ENCODE measurements at regions not wholly inside any gene's neighbourhood (a gene's known extent, or its start where the extent isn't known, plus 50 kb on each side); places are given as distances from the start of the nearest gene placed in this dataset.
A peak's percentile ranks its signal among the peaks of the same experiment; 100 is the strongest.

DNA sequence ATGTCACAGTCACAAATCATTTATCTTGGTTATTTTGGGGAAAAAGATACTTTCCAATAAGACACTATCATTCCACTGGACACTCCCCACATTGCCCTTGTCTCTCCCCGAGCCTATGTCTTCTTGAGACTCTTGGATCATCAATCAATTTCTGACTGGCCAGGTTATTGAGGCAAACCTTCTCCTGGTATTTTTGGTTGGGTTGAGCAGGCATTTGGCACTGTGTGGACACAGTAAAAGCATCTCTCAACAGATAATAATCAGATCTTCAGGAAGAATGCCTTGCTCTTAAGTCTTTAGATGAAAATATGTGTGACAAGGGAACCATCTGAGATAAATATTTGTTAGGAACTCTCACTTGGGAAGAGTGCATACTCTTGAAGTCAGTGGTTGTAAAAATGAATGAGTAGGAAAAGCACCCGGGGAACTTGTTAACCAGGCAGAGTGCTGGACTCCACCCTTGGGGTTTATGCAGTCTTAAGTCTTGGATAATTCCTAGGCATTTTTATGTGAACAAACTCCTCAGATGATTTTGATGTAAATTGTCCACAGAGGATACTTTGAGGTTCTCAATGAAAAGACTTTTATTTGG is 223.8 kb upstream of the CLINT1 start:
- no peak for DNase-seq

DNA sequence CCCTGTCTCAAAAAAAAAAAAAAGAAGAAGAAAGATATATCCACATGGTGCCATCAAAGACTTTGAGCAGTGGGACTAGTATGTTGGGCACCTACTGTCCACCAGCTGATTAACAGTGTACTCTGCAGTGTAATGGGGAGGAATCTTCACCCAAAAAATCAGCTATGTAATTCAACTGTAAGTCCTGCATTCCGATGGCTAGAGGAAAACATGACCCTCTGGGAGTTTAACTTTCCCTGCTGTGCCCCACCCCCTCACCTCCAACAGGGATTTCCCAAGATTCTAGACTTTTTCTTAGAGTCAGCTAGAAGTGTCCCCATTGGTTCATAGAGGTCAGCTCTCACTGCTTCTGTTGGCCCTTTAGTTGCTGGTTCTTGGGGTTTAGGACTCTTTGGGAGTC is 221.2 kb upstream of the CLINT1 start:
- DNase-seq = no peak

DNA sequence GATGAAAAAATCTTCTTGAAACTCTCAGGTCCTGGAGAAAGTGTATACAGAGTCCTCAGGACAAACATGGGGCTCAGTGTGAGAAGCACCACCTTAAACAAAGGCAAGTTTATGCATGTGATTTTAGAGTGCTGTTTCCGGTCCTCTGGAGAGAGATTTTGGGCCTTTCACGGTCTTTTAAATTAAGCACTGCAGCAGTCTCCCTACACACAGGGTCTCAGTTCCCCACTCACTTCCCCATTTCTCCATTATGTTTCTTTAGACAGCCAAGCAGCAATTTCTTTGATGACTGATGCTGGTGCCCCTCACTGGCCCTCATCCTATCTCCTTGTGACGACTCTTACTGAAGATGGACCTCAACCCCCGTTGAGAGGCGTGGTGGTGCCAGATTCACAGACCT is 220.2 kb upstream of the CLINT1 start:
- DNase-seq = no peak

DNA sequence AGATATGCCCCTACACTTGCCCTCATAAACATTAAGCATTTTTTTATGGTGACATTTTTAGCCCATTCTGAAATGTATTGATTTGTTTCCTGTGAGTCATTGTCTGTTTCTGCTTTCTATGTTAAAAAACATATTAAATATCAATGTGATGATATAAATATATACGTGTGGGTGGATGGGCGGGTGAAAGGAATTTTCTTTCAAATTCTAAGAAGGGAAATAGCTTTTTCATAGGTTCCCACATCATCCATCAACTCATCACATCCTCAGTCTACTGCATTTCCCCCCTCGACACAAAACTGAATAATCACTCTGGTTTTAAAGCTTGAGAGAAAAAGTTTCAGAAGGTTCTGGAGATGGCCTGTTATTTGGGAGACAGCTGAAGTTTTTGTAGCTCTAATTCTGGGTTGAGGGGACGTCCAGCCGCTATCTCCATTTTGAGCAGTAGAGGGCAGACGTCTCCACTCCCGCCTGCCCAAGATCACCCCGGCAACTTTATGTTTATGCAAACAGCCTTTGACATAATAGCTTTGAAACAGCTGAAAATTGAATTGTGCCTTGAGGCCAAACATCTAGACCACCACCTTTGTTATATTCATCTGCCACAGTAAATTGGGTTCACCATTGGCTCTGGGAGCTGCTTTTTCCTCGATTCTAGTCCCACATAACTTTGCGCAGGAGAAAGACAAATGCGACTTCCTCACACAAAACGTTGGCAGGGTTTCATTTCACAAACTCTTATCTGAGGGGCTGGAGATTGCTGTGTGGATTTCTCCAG is 216.2 kb upstream of the CLINT1 start:
- peak; percentile 70 to 85 for DNase-seq

DNA sequence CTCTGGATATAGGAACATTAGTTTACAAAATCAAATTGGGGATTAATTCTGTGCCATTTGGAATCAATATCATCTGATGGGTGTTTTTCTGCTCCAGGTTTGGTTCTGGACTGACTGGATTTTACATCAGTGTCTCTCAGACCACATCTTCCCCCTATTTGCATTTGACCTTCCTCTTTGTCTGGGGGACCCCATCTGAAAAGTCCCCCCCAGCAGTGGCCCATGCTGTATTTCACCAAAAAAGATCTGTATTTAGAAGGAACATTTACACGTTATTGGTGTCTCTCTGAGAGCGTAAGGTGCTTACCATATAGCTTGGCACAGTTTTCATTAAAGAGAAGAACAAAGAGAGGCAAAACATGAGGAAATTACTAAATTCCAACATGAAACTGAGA is 215.6 kb upstream of the CLINT1 start:
- no peak for DNase-seq

DNA sequence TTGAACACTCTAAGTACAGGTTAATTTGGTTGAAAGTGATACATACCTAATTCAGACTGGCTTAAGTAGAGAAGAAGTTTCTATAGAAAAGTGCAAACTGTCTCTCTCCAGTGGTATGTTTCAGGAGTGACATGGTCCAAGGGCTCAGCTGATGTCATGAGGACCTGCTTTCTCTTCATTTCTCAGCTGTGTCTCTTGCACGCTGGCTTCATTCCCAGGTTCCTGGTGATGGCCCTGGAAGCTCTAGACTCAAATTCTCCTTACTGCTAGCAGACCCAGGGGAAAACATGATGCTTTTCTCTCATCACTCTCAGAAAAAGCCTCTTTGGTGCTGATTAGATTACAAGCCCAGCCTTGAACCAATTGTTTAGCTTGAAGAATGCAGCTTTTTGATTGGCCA is 211.9 kb upstream of the CLINT1 start:
- no peak for DNase-seq

DNA sequence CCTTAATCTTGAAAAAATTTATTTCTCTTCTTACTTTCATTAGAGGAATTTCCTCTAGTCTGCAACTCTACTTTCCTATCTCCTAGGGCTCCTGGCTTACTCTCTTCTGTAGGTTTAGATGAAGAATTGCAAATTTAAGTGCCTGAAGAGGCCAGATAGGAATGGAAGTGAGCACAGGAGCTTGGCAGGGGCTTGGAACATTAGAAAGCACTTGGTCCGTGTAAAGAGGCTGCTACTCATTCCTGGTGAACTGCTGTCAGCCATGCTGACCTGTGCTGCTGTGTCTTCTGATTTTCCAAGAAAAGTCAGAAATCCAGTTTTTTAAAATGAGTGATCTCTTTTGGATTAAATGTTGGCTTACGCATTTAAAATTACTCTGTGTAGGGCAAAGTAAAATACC is 210.9 kb upstream of the CLINT1 start:
- DNase-seq = no peak

DNA sequence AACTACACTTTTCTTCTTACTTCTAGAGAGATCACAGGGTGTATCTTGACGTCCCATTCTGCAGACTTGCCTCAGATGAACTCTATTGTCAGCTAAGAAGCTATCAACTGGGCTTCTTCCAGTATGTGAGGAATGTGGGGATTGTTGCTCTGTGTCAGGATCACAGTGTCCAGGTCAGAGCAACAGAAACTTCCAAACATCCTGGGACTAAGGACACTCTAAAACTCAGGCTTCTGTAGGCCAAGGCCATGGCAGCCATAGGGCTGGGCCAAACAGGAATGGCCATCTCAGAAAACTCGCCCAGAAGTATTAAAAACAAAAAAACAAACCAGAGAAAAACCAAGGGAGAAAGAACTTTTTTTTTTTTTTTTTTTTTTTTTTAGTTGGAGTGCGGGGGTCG is 210.0 kb upstream of the CLINT1 start:
- DNase-seq = no peak

DNA sequence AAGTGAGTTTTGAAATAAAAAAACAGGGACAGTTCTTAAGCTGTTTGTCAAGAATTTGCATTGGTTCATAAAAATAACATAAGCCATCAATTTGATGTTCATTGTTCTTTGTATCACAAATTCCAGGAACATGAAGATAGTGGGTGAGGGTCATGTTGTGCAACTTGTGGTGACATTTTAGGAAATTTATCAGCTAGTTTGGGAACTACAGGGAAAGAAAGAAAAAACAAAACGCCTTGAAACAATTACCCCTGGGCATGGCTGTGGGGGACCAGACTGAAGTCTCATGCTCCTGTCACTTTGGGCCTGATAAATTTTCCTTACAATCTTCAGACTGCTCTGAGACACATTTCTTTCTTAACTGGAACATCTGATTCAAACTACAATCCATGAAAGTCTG is 207.1 kb upstream of the CLINT1 start:
- DNase-seq = no peak

DNA sequence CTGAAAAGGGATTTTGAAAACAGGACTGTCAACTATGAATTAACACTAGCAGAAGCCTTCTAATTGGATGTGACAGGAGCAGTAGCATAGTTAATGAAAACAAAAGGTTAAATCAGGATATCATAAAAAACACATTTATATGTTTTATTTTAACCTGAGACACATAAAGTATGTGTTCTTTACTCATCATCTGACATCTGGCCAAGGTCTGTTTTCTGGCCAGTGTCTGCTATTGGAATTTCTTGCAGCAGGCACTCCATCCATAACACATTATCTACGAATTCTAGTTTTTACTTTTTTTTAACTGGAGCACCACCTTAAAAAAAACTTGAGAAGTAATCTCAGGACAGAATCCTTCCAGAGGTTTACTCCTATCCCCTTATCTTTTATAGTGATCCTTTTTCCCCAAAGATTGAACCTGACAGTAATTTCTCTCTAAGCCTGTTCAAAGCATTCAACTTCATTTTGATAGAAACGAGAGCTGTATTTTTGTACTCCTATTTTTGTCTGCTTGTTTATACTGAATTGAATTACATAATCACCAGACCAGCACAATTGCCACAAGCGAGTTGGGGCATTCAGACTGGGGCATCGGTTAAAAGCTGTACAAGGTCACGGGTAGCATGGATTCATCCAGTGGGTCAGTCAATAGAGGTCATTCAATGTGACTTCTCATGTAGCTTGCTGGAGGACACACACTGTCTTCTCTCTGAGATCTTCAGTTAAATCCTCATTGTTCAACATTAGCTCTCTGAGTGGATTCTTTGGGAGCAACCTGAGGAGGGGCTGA is 205.6 kb upstream of the CLINT1 start:
- DNase-seq = no peak

DNA sequence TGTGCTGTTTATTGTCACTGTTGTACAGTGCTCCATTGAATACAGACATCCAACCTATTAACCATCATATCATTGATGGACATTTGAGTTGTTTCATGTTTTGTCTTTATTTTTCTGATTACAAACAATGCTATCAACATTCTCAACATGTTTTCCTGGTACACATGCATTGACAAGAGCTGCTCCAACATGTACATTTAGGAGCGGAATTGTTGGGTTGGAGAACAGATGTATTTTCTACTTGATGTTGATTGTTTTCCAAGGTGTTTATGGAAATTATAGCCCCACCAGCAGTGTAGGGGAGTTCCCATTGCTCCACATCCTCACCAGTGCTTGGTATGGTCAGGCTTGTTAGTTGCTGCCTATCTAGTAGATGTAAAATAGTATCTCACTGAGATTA is 204.1 kb upstream of the CLINT1 start:
- DNase-seq = no peak

DNA sequence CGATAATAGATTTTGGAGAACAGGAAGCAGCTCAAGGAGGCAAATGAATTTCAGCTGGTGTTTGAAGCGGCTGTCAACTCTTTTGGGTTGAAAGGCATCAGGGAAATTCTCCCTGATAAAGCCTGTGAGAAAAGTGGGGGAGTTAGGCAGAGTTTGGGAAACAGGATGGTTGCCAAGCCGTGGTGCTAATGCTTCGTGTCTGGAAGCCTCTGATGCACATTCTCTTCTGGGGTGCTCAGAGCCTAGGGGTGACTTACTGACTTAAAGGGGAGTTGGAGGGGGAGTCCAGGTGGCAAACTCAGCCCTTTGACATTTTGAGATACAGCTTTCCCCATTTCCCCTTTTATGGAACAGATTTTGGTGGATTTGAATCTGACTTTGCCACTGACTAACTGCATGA is 202.5 kb upstream of the CLINT1 start:
- no peak for DNase-seq

DNA sequence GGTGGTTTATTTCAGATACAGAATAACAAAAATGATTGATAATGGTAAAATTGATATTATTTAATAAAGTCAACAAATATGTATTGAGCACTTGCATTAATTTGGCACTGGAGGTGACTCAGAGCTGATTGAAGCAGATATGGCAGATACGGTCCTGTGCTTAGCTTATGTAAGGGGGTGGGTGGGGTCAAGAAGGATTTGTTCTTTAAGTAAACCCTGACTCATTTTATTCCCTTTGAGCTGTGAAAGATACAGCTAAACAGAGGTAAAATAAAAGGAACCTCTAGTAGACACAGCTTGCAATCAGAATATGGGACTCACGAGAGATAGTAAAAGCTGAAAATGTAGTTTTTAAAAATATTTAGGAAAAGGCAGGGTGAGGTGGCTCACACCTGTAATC is 201.3 kb upstream of the CLINT1 start:
- DNase-seq = no peak

DNA sequence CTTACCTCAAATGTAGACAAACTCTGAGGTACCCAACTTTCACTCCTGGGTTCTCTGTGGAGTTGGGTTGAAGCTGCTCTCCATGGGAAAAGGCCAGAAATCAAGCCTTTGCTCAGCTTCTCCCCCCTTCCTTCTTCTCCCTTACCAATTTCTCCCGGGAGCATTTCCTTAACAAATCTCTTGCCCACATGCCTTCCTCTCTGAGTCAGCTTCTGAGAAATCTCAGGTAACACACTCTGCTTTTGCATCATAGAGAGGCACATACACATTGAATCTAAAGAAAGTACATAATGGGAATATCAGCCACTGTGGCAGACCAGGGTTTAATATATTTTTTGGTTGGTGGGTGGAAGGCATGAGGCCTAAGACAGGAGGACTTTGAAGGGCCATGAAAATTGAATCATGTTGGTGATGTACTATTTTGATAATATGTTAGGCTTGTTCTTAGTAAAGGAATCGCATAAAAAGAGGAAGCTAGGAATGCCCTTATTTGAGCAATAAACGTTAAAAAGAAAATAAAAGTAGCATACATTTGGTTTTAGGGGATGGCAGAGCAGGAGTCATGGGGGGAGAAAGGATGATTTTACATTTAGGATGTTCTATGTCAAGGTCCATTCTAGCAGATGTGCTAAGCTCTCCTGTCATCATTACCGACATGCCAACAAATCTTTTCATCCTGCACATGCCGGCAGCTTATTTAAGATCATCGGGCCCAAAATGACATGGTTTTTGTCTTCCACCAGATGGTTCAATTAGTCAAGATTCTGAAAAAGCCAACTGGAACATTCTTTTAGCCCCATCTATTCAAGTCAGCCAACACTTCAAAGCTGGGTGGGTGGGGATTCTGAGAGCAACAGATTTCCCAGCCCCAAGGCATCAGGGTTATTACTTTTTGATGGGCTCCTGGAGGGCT is 199.5 kb upstream of the CLINT1 start:
- DNase-seq = no peak

DNA sequence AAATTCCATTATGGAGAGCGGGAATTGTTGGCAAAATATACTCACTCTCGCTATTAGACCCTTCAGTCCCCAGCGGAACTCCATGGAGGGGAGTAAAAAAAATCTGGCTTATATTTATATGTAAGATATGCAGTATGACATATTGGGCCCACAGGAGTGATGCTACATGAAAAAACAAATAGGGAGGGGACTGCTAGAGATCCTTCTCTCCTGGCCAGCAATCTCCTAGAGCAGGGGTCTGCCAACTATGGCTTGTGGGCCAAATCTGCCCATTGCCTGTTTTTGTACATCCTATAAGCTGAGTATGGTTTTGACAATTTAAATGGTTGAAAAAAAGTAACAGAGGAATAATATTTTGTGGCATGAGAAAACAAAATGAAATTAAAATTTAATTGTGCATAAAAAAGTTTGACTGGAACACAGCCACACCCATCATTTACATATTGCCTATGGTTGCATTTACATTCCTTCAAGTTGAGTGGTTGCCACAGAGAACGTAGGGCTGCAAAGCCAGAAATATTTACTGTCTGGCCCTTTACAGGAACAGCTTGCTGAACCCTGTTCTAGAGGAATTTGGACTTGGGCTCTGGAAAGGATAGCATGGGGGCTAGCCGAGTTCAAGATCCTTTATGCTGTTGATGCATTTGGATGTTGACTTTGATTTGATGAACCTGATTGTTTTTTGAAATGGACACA is 197.3 kb upstream of the CLINT1 start:
- peak in 1 of 2 experiments; percentile 45 for DNase-seq

DNA sequence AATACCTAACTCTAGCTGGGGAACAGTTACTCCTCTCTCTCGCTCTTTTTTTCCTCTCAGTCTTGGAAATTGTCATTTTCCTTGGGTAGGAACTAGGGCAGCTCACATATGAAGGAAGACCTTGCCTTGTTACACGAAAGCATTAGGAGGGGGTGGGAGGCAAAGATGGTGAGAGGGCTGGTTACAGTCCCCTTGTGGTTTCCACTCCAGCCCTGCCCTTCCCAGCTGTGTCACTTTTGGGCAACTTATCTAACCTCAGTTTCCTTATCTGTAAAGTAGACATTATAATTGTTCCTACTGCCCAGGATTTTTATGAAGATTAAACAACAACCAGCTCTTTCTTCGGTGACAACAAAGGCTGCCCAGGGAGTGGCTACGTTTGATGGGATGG is 196.2 kb upstream of the CLINT1 start:
- no peak for DNase-seq

DNA sequence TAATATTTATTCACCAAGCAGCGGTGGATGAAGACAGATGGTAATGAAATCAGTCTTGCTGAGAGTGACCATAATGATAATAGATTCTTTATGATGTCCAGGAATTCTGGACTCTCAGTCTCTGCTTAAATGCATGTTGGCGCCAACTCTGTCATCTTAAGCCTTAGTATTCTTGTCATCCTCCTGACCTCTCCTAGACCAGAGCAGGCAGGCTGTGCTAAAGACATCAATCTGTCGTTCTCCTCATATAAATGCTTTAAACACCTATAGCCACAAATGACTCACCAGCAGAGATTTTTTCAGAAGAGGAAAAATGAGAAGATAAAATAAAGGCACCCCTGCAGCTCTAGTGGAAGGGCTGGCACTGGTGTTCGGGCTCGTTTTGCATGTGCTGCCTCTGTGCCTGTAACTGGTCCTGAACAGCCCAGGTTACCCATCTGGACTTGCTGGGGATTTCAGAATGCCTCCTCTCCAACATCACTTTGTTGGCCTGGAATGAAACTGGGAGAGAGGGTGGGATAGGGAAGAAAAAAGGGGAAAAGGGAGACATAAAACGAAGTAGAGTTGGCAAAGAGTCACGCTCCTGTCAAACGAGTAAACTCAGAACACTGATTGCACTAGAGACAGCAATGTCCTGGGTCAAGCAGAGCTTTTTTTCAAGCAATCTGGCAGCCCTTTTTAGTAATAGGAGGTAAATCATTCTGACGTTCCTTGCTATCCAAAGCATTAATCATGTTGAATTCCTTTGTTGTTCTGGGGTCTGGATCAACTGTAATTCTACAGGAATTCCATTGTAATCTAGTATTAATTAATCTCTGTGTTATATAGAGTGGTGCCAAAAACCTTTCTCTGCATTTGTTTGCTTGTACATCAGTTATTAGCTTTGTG is 195.5 kb upstream of the CLINT1 start:
- no peak for DNase-seq

DNA sequence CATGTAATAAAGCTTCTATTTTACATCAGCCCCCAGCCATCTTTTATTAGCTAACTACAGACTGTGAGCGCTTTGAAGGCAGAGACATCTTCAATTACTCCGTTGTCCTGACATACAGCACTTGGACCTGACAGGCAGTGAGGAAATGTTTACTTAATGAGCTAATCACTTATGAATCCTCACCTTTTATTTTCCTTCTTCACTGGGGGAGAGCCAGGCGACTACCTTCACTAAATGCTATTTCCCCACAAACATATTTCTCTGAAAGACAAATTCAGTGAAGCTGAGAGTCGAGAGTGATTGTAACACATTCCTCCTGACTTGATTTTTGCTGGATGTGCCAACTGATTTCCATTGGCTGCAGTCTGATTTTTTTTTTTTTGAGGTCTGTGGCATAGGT is 192.1 kb upstream of the CLINT1 start:
- no peak for DNase-seq

DNA sequence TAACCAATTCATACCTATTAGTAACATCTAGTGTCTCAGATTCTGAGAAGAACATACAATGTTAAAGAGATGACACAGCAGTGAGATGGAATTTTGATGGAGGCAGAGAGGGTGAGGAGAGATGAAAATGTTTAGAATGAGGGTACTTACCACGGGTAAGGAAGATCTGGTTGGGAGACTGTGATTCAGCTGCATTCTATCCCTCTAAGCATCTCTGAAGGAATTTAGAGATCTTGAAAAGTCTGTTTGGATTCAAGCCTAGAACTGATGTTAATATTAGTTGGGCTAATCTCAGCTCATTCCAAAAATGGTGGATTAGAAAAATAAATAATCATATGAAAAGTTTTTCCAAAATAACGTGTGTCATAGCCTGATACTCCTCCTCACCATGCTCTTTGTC is 191.5 kb upstream of the CLINT1 start:
- no peak for DNase-seq

DNA sequence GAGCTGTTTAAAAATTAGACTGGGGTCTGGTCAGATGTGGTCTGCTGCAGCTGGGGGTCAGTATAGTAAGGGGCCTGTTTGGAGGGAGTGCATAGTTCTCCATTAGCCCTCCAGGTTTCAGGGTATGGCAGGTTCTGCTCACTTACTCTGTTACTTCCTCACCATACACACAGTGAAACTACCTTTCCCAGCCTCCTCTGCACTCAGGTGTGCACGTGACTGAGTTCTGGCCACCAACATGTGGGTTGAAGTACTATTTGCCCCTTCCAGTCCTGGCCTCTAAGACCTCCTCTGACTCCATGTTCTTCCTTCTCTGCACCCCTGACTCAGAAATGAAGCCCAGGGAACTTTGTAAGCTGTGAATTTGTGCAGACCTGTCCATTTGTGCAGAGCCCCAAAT is 190.5 kb upstream of the CLINT1 start:
- DNase-seq = no peak

DNA sequence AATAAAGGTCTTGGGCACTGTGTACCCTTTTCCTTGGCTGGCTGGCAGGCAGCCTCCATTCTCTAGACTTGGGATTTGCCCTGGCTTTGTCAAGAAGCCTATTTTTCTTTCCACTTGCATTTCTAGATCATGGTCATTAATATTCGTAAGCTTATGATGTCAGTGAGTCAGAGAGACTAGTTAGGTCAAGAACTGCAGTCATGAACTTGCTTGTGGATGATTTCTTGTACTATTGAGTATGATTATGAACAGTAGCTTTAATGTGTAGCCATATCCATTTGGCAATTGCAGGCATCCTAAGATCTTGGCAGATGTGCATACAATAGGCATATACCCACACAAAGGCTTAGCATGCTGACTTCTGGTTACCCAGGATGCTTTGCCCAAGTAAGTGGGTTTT is 186.8 kb upstream of the CLINT1 start:
- no peak for DNase-seq
